AG04450 (cell line): ENCODE measurements at regions not wholly inside any gene's neighbourhood (a gene's known extent, or its start where the extent isn't known, plus 50 kb on each side); places are given as distances from the start of the nearest gene placed in this dataset.

Source experiments
- CTCF ChIA-PET: fragments of 300-600, 350-600 bp; formaldehyde crosslinking; extraction: SDS; loops from one replicate; lab custom pipeline; 2022; ENCODE audit warnings: antibody characterized with exemption, inconsistent platforms; lab: Charles Lee
- POLR2A ChIA-PET: fragments of 350-600 bp; formaldehyde crosslinking; extraction: SDS; loops from one replicate; lab custom pipeline; 2021; ENCODE audit warnings: antibody characterized with exemption, inconsistent platforms; lab: Yijun Ruan, JAX
- DNase-seq: peaks from one replicate; pipeline ENCODE4 v3.0.0-alpha.2; 2011; ENCODE audit warnings: low read depth, low spot score
- H3K27ac ChIP-seq: one replicate; pipeline ENCODE4 v1.5.1; 2012; ENCODE audit warnings: low read depth, low read length, control low read depth
- H3K27me3 ChIP-seq: one replicate; pipeline ENCODE4 v1.6.0; 2012; ENCODE audit warnings: low read length; ENCODE audit not compliant: control insufficient read depth, insufficient read depth
- H3K4me3 ChIP-seq: 2 replicates; pipeline ENCODE4 v1.5.1; 2011; ENCODE audit warnings: mild to moderate bottlenecking, low read depth, low read length, control low read depth
- H3K9me3 ChIP-seq: 2 replicates; pipeline ENCODE4 v1.5.1; 2012; ENCODE audit warnings: low read length; ENCODE audit not compliant: control insufficient read depth, insufficient read depth
- TF ChIP-seq, protein P1 (sequence below): IDR thresholded peaks from 2 replicates; pipeline ENCODE4 v1.5.1; 2011; ENCODE audit warnings: low read depth, low read length, control low read depth, inconsistent platforms

DNA sequence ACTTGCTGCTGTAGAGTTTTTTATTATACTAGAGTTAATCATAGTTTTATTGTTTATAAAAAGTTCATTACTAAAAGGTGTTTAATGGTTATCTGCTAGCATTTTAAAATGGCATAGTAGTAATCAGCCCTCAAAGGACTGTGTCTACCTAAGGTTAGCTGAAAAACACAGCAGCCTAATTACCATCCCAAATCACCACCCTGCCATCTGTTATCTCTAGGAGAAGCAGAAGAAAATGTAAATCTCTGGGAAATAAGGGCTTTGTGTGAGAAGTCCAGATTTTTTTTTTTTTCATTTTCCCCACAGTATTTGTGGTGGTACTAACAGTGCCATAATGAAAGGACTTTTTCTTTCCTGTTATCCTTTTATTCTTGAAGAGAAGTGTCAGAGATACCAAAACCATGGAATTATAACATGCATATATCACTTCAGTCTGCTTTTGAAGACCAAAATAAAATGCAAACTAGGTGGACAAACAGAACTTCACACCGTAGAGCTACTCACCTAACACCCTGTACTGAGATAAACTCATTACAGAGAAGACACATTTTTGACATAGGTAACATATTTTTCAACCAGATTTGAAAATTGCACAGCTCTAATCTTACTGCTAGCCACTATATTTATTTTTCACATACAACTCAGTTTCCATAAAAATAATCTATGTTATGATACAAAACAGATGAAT is 876.2 kb downstream of the C12orf50 start:
- DNase-seq = no peak
- H3K27me3 ChIP-seq = no peaks in the 10 kb centered on the region
- TF ChIP-seq, protein P1, sequence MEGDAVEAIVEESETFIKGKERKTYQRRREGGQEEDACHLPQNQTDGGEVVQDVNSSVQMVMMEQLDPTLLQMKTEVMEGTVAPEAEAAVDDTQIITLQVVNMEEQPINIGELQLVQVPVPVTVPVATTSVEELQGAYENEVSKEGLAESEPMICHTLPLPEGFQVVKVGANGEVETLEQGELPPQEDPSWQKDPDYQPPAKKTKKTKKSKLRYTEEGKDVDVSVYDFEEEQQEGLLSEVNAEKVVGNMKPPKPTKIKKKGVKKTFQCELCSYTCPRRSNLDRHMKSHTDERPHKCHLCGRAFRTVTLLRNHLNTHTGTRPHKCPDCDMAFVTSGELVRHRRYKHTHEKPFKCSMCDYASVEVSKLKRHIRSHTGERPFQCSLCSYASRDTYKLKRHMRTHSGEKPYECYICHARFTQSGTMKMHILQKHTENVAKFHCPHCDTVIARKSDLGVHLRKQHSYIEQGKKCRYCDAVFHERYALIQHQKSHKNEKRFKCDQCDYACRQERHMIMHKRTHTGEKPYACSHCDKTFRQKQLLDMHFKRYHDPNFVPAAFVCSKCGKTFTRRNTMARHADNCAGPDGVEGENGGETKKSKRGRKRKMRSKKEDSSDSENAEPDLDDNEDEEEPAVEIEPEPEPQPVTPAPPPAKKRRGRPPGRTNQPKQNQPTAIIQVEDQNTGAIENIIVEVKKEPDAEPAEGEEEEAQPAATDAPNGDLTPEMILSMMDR = no peak
- no peak overlapping the region for H3K27ac ChIP-seq
- CTCF ChIA-PET = interaction anchor here (0.9 kb wide), 1 partner anchor 218 kb away, joined by 3 read pairs; no protein-coding TSS in a partner anchor
- no peaks in the 10 kb centered on the region for H3K9me3 ChIP-seq
- H3K4me3 ChIP-seq = no peak overlapping the region
- POLR2A ChIA-PET = no interaction called here

DNA sequence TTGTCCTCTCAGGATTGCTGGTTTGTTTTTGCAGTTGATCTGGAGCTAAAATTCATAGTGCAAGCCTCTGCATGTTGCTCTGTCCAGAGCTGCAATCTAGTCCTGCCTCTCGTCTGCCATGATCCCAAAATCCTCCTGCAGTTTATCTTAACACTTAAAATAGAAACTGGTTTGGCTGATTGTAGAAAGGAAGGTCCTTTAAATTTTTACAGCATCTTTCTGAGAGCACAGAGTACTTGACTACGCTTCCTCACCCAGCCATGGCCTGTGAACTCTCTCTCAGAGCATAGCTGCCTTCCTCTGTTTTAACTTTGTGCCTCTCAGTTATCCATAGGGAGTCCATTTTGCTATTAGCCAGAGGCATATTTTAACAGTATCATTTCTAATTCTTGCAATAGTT is 877.1 kb downstream of the C12orf50 start:
- TF ChIP-seq, protein P1 = no peak
- H3K4me3 ChIP-seq = no peak overlapping the region
- no peak for DNase-seq
- no peaks in the 10 kb centered on the region for H3K9me3 ChIP-seq
- H3K27me3 ChIP-seq = no peaks in the 10 kb centered on the region
- no peak overlapping the region for H3K27ac ChIP-seq
- CTCF ChIA-PET = no interaction called here
- POLR2A ChIA-PET = no interaction called here

DNA sequence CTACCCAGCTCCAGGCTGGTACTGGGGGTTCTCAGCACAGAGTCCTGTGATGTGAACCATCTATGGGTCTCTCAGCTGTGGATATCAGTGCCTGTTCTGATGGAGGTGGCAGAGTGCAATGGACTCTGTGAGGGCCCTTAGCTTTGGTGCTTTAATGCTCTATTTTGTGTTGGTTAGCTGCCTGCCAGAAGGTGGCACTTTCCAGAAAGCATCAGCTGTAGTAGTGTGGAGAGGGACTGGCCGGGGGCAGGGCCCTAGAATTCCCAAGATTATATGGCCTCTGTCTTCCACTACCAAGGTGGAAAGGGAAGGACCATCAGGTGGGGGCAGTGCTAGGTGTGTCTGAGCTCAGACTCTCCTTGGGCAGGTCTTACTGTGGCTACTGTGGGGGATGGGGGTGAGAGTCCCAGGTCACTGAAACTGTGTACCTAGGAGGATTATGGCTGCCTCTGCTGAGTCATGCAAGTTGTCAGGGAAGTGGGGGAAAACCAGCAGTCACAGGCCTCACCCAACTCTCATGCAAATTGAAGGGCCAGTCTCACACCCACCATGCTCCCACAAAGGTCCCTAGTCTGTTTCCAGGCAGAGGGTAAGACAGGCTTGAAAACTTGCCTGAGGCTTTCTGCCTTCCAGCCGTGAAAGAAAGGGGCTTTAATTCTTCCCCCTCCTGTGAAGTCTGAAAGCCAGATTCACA is 878.1 kb downstream of the C12orf50 start:
- Histone ChIP-seq H3K9me3 (no peaks in the 10 kb centered on the region), H3K27ac (no peak overlapping the region), H3K4me3 (no peak overlapping the region), H3K27me3 (no peaks in the 10 kb centered on the region)
- CTCF ChIA-PET = interaction anchor here (1.0 kb wide), 1 partner anchor 9 kb away, joined by 3 read pairs; no protein-coding TSS in a partner anchor
- DNase-seq = no peak
- POLR2A ChIA-PET = no interaction called here
- TF ChIP-seq, protein P1 = no peak

DNA sequence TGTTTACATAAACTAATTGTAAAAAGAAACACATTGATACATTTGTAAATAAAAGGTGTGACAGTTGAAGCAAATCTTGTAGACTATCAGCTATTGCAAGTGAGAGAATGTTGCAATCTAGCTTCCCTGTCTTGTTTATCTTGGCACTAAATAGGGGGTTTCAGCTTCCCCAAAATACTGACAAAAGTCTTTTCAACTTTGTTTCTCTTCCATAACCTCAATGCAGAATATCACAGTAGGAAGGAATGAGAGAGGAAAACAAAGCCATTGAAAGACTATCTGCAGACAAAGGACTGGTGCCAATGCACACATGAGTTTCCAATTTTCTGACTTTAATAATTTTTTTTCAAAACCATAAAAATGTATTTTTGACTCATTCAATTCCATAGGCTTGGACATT is 886.2 kb upstream of the MGAT4C start:
- Histone ChIP-seq H3K4me3 (no peak overlapping the region), H3K9me3 (no peaks in the 10 kb centered on the region), H3K27me3 (no peaks in the 10 kb centered on the region), H3K27ac (no peak overlapping the region)
- no peak for DNase-seq
- TF ChIP-seq, protein P1 = no peak
- CTCF ChIA-PET = interaction anchor here (1.2 kb wide), 1 partner anchor 9 kb away, joined by 3 read pairs; no protein-coding TSS in a partner anchor
- POLR2A ChIA-PET = no interaction called here

DNA sequence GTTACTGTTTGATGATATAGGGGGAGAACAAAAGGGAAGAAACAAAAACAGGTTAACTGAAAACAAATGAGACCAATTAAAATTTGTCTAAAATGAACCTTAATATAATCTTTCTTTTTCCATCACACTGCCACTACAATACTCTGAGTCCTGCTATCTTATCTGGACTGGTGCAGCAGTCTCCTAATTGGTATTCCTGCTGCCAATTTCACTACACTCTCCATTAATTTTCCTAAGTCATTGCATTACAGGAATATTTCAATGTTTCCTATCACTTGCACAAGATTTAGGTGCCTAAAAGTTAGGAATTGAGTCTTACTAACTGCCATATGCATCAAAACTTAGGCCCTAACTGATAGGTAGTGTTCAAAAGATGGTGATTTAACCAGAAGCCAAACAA is 884.9 kb upstream of the MGAT4C start:
- DNase-seq = no peak
- ChIA-PET CTCF (interaction anchor here (0.8 to 1.2 kb wide), 2 partner anchors 10 kb away, joined by 3 read pairs; no protein-coding TSS in a partner anchor), POLR2A (no interaction called here)

More for the DNA sequence above, 884.9 kb upstream of the MGAT4C start:
- TF ChIP-seq, protein P1 = no peak
- Histone ChIP-seq H3K9me3 (no peaks in the 10 kb centered on the region), H3K27me3 (no peaks in the 10 kb centered on the region), H3K27ac (no peak overlapping the region), H3K4me3 (no peak overlapping the region)
